HG03064 (cell line): ENCODE measurements at regions not wholly inside any gene's neighbourhood (a gene's known extent, or its start where the extent isn't known, plus 50 kb on each side); places are given as distances from the start of the nearest gene placed in this dataset.

Source experiments
- ATAC-seq: cut with Tn5 transposase; IDR thresholded peaks from one replicate; pipeline ENCODE4 v1.9.1; 2021; ENCODE audit warnings: low read depth; ENCODE audit not compliant: unreplicated experiment

DNA sequence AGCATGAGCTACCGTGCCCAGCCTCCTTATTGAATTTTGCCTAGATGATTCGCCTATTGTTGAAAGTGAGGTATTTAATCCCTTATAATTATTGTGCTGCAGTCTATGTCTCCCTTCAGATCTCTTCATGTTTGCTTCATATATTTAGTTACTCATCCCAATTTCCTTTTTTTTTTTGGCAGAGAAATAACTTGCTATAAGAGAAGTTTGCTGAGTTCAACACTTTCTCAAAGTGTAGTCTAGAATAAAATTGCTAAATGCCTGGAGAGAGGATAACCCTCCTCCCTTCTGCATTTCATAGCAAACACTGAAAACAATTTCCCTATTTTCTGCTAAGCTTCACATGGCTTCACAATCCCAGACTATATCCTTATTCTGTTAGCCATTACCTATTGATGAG, 136.6 kb upstream of the CD180 start:
- ATAC-seq: no peak

DNA sequence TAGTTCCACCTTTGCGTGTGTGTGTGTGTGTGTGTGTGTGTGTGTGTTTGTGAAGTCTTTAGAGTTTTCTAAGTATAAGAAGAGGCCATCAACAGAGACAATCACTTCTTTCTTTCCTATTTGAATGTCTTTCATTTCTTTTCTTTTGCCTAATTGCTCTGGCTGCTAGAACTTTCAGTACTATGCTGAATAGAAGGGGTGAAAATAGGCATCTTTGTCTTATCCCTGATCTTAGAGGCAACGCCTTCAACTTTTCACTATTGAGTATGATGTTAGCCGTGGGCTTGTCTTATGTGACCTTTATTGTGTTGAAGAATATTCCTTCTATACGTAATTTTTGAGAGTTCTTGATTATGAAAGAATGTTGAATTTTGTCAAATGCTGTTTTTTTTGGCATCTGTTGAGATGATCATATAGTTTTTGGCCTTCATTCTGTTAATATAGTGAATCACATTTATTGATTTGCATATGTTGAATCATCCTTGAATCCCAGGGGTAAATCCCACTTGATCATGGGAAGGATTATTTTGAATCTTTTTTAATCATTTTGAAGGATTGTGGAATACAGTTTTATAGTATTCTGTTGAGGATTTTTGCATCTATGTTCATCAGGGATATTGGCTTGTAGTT, 134.8 kb upstream of the CD180 start:
- ATAC-seq: no peak

DNA sequence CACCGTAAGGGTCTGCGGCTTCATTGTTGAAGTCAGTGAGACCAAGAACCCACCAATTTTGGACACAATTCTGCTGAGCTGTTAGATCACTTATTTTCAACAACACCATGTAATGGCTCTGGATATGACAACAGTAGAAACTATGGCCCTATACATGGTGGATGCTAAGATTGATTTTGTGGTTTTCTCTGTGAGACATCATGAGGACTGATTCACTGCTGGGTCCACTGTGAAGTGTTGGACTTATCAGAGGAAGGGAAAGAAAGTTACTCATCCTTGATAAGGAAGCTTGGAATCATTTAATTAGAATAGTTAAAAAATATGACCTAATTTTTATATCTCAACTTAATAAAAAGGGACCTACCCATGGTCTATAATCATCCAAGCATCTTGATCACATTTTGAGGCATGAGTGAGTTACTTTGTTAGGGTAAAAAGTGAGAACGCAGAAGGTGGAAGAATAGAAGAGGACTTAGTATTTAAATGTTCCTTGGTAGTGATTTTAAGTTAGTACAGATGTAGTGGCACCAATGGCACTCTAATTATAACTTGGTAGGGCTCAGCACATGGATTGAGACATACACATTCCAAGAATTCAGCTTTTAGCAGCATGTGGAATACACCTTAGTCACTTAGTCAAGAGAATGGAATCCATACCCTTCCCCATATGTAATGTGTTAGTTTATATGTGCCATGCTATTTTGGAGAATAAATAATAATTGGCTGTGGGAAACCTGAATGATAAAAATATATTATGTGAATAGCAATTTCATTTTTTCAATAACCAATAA, 123.5 kb upstream of the CD180 start:
- ATAC-seq: no peak

DNA sequence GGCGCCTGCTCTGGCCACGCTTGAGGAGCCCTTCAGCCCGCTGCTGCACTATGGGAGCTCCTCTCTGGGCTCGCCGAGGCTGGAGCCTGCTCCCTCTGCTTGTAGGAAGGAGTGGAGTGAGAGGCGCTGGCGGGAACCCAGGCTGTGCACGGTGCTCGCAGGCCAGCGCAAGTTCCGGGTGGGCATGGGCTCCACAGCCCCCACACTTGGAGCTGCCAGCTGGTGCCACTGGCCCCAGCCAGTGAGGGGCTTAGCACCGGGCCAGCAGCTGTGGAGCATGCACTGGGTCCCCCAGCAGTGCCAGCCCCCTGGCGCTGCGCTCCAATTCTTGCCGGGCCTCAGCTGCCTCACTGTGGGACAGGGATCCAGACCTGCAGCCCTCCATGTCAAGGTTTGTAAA, 122.1 kb upstream of the CD180 start:
- no peak for ATAC-seq

DNA sequence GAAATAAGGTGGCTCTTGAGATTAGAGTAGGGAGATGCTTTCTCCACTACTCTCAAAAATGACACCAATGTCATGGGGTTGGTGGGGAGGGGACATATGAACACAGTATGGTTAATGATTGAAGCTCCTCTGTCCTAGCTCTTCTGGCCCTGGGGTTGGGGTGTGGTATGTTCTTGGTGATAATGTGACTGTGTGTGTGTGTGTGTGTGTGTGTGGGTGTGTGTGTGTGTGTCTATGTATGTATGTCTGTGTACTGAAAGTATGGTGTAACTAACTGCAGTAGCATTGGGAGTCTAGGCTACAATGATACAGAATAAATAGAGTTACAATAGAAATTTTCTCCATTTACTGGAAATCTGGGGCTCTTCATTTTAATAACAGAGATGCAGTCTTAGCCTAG, 121.0 kb upstream of the CD180 start:
- ATAC-seq: no peak

DNA sequence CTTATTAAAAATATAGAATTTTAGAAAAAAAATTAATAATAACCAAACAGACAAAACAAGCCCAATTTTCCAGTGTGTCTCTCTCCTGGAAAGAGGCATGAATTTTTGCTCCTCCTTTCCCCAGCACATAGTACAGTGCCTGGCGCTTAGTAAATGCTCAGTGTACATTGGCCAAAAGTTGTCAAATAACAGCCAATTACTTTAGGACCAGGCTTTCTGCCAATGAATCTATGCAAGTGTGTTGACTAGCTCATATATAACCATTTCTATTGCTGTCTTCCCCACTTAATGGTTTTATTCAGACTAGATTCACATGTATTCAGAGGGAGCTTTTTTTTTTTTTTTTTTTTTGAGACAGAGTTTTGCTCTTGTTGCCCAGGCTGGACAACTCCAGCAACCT, 120.1 kb upstream of the CD180 start:
- ATAC-seq: no peak

DNA sequence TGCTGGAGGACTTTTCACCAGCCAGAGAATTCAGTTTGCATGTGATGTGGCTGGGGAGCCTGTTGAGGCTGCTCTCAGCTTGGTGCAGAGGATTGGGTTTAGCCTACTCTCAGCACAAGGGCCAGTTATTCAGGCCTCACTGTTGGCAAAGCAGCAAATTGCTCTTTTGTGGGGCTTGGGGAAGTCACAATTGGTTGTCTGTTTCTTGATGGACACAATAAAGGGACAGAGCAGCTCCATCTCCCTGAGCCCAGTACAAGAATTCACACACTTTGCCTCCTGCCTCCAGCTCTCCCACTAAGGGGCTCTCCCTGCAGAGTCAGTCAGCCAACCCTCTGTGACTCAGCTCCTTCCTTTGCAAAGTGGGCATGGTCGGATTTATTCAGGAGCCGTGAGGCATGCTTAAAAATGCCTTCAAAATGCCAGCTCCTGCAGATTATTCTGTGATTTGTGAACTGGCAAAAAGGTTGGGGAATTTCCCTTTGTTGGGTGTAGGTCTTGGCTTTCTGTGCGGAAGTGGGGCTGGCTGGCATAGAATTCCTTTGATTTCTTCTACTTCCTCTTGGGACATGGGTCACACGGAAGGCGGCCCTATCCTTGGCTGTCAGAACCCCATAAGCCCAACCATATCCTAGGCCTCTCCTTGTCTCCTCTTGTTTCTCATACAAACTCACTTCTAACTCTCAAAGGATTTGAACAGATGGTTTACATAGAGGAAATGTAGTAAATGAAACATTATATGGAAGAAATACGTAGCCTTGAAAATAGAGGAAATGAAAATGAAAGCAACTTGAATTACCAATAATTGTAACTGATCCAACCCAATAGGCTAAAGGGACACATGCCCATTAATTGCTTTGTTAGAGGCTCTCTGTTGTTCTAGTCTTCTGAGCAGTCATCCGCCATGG, 118.7 kb upstream of the CD180 start:
- no peak for ATAC-seq

DNA sequence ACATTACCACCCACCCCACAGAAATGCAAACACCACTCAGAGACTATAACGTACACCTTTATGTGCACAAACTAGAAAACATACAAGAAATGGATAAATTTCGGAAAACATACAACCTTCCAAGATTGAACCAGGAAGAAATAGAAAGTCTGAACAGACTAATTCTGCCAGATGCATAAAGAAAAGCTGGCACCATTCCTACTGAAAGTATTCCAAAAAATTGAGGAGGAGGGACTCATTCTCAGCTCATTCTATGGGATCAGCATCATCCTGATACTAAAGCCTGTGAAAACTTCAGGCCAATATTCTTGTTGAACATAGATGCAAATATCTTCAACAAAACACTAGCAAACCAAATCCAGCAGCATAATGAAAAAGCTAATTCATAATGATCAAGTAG, 115.1 kb upstream of the CD180 start:
- ATAC-seq: no peak

DNA sequence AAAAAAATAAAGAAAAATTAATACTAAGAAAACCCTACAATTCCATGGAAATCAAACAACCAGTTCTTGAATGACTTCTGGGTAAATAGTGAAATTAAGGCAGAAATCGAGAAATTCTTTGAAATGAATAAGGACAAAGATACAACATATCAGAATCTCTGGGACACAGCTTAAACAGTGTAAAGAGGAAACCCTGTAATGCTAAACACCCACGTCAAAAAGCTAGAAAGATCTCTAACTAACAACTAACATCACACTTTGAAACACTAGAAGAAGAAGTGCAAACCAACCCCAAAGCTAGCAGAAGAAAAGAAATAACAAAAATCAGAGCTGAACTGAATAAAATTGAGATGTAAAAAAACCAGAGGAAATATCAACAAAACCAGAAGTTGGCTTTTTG, 114.6 kb upstream of the CD180 start:
- no peak for ATAC-seq

DNA sequence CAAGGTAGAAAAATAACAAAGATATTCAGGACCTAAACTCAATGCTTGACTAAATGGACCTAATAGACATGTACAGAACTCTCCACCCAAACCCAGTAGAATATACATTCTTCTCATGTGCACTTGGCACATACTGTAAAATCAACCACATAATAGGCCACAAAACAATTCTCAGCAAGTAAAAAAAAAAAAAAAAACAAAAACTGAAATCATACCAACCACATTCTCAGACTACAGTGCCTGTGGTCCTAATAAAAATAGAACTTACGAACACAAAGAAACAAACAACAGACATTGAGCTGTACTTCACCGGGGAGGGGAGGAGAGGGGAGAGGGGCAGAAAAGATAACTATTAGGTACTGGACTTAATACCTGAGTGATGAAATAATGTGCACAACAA, 114.1 kb upstream of the CD180 start:
- no peak for ATAC-seq

DNA sequence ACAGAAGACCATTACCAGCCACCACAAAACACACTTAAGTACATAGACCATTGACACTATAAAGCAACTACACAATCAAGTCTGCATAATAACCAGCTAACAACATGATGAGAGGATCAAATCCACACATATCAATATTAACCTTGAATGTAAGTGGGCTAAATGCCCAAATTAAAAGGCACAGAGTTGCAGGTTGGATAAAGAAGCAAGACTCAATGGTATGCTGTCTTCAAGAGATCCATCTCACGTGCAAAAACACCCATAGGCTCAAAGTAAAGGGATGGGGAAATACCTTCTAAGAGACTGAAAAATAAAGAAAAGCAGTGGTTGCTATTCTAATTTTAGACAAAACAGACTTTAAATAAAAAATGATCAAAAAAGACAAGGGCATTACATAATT, 113.6 kb upstream of the CD180 start:
- no peak for ATAC-seq

DNA sequence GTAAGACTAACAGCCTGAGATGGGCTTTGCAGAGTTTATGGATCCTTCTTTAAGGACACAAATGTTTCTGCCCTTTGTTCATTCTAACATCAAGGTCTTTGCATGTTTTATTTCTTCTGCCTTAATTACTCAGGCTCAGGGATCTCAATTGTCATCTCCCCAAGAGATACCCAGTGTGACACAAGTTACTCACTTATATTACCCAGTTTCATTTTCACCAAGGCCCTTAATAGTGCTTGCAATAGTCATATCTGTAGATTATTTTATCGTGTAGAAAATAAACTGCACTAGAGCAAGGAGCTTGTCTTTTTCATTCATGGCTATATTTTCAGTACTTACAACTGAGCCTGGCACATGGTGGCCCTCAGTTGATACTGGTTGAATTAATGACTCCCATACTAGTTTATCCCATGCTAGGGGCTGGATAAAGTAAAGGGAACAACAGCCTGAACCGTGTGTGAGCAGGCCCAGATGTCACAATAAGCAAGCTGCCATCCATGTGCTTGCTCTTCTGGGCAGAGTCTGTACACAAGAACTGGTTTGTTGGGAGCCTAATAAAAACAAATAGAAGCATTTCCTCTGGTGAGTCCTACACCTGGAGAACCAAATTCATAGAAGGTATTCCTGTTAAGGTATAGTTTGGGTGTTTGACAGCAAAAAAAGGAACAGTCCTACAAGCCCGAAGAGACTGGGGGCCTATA, 112.5 kb upstream of the CD180 start:
- ATAC-seq: no peak

DNA sequence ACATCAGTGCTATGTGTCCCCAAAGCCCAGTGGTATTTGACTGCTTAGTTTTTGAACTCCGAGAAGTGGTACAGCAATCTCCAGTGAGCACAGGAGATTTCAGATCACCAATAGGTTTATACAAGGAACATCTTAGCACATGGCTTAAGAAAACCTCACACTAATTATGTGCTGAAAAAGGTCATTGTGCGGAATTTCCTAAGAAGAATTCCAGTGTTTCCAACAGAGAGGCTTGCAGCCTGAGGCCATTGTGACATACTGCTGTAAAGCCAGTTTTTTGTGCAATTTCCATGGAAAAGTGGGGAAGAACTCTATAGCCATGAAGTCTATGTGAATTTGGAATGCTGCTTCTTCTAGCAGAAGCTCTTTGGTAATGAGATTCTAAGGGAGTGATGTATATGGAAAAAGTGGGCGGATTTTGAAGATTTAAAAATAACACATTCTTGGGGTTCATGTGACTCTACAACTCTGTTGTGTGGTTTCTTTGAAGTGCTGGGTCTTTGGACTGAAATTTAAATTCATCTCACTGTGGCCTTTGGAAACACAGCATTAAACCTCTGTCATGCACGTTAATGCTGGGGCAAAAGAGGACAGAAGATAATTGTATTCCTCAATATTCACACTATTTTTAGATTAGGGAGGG, 110.5 kb upstream of the CD180 start:
- ATAC-seq: no peak

DNA sequence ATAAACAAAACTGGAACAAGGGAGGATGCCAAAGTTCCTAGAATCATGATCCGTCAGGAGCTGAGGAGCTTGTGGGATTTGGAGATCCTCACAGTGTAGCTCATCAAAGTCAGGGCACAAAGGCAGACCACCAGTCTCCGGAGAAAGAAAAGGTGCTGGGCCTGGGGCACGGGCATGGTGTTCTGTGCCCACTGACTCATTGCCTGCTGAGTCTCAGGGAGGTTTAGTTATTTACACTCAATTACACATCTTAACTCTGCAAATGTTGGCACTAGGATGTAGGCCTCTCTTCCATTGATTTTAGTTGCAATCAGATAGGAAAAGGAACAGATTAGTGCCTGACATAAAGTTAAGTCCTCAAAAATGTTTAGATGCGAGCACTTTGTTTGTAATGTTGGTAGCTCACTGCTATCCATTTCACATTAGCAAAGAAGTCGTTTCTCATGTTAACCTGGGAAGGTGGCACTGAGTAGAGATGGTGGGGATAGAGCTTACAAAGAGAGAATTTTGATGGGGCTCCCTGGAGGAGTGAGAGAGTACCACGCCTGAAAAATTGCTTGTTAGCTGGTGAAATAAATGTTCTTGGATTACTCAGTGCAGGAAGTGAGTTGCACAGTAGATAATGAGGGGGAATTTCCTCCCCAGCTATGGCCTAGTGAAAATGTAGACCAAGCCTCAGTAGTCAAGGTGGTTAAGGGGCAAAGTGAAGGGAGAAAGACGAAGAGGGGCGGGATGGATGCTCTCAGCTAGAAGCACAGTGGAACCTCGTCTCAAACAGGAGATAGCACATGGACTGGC, 109.5 kb upstream of the CD180 start:
- ATAC-seq: no peak

DNA sequence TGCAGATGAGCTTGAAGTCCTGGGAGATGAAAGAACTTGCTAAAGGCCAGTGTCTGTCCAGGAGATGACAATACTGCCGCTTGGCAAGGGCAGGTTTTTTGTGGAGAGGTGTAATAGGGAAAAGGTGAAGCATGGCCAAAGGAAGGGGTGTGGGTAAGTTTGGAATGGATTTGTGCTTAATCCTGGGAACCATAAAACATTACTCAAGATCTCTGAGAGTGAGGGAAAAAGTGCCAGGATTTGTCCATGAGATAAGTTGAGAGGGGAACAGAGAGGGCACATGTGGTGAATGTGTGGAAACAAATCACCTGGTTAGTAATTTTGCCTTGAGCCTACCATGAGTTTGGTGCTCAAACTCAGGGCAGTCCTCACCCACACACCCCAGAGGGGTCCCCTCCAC, 108.8 kb upstream of the CD180 start:
- ATAC-seq: no peak

DNA sequence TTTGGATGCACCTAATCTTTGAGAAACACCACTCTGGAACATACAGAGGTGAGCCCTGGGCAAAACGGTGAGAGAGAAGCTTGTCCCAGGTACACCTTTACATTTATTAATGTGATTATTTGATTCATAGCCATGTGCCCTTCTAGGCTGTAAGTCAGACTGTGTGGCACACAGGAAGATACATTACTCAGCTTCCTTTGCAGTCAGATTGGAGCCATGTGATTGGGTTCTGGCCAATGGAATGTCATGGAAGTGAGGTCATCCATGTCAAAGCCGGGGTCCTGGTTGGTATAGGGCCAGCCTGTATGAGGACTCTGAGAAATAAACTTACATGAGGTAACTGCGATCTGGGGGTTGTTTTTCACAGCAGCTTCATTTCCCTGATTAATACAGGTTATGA, 106.8 kb upstream of the CD180 start:
- no peak for ATAC-seq

DNA sequence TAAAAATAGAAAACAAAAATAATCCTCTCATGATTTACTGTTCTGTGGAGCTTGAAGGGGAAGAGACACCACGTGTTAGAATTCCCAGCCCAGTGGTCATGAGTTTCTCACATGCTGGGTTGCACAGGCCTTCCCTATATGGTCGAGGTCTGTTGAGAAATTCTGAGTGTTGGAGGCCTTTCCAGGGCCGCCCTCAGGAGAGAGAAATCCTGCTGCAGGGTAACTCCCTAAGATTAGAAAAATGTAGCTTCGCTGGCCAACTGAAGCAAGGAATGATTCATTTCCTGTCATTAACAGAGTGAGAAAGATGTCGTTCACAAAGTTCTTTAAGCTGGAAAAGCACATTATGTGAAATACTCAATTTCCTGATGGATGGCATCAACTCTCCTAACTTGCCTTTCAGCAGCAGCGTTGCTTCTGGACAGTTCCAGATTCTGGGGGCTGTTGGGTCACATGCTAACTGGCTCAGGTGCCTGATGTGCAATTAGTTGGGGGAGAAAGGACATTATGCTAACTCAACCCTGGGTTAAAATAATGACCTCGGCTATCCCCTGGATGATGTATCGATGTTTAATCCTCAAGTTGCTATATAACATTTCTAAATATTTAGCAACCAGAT, 104.8 kb upstream of the CD180 start:
- ATAC-seq: no peak

DNA sequence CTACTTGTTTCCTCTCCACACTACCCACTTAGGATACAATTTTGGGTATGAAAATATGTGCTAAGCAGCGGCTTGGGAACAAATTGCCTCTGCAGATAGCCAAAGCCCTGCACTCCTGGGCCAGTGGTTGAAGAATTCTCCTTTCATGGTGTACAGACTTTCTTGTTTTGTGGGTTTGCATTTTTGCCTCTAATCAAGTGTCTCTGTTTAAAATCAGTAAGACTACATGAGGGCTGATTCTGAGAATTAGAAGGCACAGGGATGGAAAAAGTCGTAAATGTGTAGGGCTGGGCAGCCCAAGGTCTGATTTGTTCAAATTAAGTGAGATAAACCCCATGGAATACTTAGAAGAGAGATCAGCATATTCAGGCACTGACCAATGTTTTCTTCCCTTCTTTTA, 103.7 kb upstream of the CD180 start:
- no peak for ATAC-seq

DNA sequence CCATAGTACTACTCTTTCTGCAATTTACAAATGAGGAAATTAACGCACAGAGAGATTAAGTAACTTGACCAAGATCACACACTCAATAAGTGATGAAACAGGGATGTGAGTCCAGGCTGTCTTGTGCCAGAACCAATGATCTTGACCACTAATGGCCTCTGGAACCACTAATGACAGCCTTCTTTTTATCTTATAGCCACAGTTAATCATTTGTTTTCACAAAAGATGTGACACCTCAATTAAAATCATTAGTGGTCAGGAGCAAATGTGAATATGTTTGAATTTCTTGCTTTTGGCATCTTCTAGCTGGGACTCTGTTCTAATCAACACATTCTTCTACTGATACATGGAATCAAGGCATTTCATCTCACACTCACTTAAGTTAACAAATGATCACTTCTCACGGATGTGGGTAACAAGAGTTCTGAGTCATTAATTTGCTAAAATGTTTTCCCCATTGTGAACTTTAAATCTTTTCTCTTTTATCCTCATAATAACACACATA, 102.7 kb upstream of the CD180 start:
- no peak for ATAC-seq
